Erythroblast (primary cell): ENCODE measurements at regions not wholly inside any gene's neighbourhood (a gene's known extent, or its start where the extent isn't known, plus 50 kb on each side); places are given as distances from the start of the nearest gene placed in this dataset.

Source experiments
- GATA1 ChIP-seq: IDR thresholded peaks from 2 replicates; pipeline ENCODE4 v1.6.1; 2011; ENCODE audit warnings: low read depth, mild to moderate bottlenecking, control low read depth, low read length, moderate library complexity
- POLR2A ChIP-seq: IDR thresholded peaks from 2 replicates; pipeline ENCODE4 v1.6.1; 2011; ENCODE audit warnings: mild to moderate bottlenecking, low read length

DNA sequence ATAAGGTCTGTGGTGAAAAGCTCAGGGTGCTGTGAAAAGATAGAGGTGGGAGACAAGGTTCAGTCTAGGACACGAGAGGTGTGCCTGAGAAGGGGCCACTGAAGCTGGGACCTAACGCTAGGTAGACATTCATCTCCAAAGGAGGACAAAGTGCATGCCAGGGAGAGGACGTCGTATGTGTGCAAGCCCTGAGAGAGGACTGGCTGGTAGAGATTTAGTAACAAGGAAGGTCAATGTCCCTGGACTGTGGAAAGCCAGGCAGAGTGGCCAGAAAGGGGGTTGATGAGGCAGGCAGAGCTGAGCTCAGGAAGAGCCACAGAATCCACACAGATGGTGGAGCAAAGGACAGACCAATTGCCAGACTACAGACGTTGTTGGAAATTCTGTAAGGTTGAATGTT lies 817.6 kb downstream of the CCSER2 start:
- TF ChIP-seq POLR2A (no peak), GATA1 (no peak)
